HG03571 (cell line): ENCODE measurements at regions not wholly inside any gene's neighbourhood (a gene's known extent, or its start where the extent isn't known, plus 50 kb on each side); places are given as distances from the start of the nearest gene placed in this dataset.

Experiments
- ATAC-seq: cut with Tn5 transposase; IDR thresholded peaks from one replicate; pipeline ENCODE4 v1.9.1; 2021; ENCODE audit not compliant: unreplicated experiment

DNA sequence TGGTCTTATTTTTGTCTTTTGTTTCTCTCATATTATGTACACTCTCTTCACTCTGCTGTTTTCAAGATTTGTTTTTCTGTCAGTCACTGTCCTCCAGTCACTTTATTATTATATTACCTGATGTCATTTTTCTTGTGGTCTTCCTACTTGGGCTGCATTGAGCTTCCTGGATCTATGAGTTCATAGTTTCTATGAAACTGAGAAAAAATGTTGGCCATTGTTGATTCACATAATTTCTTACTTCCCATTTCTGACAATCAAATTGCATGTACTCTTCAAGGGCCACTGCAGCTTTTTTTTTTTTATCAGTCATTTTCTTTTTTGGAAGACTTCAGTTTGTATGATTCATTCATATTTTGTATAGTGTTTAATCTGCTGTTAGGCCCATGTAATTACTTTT is 1180.6 kb upstream of the GBE1 start:
- ATAC-seq, result no peak

DNA sequence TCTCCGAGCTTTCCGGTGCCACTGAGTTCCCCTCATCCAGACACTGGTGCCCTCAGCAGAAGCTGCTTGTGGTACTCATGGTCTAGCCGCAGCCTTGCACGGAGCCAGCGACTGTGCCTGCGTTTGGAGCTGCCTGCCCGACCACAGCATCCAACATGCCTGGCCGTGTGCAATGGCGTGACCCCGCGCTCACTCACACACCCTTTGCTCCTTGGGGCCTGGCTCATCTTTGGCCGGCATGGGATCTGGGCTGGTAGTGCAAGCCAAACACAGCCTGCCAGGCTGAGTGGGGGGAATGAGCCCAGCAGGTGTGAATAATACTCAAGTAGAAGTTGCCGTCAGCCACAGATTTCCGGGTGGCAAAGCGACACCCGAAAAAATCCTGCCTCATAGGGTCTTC is 1178.7 kb upstream of the GBE1 start:
- no peak for ATAC-seq

DNA sequence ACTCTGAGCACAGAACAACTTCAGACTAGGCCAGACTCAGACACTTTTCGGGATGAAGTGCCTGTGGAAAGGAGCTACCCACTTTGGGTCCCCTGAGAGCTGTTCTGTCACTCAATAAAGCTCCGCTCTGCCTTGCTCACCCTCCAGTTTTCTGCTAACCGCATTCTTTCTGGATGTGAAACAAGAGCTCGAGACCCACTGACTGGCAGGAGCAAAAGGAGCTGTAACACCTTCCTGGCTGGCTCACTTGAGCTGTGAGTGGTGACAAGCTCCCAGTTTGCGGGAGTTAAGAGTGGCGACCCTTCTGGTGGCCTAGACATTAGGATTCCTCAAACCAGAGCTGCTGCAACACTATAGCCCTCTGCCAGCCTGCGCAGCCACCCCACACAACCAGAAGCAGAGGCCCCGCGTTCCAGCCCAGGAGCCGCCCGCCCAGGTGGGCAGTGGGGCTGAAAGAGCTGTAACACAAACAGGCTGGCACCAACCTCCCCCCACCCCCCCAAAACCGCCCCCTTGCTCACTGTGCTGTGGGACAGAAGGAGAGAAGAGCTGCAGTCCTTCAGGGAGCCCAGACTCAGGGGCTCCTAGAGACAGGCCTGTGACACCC is 1178.1 kb upstream of the GBE1 start:
- no peak for ATAC-seq

DNA sequence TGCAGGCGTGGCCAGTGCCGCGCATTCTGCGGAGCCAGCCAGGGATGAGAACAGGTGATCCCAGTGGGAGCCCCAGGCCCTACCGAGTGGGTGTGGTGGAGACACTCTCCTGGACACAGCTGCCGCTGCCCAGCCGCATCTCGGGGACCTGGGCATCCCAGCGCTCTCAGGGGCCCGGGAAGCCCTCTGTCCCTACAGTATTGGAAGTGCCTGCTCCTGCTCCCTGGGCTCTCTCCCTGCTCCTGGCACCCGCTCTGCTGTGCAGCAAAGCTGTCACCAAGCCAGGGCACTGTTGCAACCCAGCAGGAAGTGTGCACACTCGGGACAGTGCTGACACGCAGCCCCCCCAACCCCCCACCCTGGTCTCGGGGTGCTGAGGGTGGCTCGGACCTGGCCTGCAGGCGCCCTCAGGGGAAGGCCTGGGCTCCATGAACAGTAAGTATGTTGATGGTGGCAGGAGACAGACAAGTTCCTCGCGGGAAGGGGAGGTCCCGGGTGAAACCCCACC is 1177.4 kb upstream of the GBE1 start:
- no peak for ATAC-seq

DNA sequence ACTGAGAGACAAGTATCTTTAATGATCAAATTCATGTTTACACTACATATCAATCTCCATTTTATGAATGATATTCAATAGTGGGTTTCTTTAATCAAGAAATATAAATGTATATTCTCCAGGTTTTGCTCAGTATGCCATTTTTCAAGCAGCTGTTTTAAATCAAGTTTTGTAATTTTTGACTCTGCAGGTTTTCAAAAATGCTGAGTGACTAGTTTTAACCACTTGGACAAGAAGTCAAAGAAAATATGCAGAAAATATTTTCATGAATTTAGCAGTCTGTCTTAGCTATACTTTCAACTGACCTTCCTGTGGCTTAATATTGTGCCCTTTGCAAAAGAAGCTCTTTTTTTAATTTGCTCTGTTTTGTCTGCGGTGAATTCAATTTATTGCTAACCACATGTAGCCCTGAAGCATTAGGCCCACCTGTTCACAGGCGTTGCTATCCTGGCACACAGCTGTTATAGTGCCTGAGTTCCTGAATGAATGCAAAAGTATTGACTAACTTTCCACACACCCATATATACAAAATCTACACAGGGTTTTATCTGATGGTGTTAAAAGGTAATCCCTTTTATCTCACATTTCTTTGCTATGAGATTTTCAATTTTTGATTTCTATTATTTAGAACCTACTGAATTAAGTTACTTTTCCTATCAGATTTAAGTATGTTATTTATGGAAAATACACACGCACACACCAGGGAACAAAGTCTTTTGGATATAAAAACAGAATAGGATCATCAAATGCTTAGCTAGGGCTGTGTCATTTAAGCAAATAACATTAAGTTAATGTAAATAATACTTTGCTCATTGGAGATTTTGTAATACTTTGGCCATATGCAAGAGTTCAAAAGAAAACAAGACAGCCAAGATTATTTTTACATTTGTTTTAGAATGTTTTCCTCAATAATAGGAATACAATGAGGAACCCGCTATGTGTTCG is 1166.1 kb upstream of the GBE1 start:
- ATAC-seq, result no peak

DNA sequence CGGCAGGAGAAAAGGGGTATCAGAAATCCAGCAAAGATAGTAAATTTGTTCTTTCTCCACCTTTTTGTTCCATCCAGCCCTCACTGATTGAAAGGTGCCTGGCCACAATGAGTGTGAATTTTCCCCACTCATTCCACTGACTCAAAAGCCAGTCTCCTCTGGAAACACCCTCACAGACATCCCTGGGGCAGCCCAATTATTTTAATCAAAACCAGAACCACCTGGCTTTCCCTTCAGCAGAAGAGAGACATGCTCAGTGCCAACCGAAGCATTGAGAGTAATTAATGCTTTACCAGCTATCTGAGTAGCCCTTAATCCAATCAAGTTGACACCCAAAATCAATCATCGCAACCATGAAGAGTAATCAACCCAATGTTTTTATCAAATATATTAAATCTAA is 1129.6 kb upstream of the GBE1 start:
- no peak for ATAC-seq

DNA sequence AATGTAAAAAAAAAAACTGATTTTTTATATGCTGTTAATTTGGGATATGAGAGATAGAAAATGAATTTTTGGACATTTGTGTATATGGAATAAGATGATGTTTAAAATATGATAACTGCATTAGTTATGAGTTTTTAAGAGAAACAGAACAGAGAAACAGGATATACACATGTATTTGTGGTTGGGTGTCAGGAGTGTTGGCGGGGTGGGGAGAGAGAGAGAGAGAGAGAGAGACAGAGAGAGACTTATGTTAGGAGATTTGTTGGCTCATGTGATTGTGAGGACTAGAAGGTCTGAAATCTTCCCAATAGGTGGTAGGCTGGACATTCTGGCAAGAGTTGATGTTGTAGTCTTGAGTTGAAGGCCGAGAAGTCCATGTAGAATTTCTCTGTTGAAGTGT is 1121.6 kb upstream of the GBE1 start:
- ATAC-seq, result no peak

DNA sequence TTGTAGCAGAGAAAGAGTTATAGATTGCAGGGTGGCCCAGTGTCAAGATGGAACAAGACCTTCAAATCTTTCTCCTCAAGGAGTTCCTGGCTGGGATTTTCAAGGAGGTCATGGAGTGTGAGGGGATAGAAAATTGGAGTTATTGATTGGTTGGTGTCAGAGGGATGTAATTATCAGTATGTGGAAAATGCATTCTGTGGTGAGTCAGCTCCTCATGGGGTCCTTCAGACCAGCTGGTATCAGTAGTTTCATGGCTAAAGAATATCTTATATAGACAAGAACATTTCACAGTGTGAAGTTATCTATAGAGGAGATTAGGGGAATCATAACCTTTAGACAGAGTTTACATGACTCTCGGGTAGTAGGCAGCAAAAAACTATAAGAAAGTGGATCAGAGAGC is 1114.0 kb upstream of the GBE1 start:
- no peak for ATAC-seq

DNA sequence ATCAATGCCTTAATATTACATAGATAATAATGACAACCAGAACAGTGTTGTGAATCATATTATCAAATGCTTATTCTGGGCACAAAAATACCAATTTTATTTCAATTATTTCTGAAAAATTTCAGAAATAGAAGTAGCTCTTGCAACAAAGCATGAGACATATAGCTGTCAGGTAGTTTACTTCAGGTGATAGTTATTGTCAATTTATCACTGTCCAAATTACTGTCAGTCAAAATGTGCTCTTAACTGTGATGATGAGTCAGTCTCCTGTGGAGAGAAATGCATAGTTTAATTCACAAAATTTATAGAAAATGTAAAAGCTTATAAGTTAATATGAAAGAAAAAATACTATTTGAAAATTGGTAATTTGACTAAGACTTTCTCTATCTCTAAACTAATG is 1078.4 kb upstream of the GBE1 start:
- no peak for ATAC-seq

DNA sequence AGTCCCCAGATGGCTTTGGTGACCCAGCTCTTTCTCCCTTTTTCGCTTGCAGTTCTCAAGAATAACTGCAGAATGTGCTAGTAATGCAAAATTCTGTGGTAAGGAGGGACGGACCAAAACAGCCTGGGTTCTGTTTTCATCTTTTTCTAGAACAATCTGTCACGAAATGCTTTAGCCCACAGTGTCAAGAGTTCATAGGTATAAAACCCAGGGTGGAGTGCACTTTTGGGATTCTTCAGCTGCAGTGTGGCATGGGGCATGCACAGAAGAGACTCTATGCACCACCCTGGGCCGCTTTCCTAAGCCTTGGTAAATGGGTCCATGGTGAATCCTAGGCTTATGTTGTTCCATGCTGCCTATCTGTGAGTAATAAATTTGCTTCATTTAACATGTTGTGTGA is 1072.7 kb upstream of the GBE1 start:
- no peak for ATAC-seq

DNA sequence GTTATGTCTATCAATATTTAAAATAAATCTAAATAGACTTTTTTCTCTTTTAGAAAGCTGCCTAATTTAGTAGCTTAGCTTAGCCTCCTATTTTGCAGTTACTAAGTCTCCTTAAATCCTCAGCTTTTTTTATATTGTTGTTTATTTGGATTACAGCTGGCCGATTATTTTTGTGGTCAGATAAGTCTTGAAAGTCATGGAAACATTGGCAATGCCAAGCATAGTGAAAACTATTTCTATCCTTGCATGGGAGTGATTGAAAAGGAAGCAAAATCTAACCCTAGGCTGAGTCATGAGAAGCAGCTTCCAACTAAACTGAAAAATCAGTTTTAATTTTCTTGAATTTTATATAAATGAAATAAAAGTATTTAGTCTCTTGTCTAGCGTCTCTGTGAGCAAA is 1063.0 kb upstream of the GBE1 start:
- no peak for ATAC-seq

DNA sequence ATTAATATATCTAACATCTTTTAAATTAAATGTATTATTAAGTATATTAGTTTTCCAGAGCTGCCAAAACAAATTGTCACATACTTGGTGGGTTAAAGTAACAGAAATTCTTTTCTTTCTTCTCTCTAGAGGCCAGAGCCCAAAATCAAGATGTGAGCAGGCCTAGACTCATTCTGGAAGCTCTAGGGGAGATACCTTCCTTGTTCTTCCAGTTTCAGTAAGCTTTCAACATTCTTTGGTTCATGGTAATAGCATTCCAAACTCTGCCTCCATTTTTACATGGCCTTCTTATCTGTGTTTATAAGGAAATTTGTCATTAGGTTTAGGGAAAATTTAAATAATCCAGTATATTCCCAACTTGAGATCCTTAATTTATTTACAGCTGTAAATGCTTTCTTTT is 1054.6 kb upstream of the GBE1 start:
- ATAC-seq, result no peak

DNA sequence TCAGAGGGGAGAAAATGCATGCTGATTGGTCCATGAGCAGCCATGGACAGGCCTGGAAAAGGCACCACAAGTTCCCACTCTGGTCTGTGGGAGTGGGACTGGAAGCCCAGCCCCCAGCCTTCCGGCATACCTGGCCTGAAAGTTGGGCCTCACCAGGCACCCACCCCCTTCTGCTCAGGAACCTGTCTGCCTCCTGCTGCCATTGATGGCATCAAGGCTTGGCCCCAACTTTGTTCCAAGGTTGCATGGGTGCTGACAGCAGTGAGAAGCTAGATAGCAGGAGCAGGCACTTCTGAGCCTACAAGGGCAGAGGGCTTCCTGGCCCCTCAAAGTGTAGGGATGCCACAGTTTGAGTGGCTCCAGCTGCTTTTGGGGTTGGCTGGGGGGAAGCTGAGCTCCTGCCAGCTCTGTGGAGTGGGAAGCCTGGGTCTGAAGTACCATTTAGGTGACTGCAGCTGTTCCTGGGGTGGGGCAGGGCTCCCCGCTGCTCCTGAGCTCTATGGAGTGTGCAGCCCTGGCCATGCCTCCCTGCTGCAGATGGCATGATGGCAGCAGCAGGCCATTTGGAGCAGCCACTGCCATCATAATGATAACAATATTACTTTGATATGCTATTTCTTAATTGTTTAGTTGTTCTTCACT is 1054.1 kb upstream of the GBE1 start:
- no peak for ATAC-seq

DNA sequence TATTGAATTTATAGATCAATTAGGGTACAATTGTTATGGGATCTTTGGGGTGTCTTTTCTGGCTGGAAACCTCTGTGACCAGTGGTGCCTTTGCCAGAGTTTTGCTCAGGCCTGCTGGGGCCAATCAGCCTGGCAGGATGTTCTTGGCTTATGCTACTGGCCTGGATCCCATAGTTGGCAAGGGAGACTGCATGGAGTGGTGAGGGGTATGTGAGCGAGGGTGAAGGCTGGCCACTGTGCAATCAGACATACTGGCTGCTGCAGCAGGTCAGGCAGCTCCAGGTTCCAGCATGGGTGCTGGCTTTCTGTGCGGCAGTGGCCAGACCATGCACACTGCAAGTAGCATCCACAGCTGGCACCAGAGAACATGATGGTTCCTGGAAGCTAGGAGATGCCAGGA is 1053.2 kb upstream of the GBE1 start:
- ATAC-seq, result no peak

DNA sequence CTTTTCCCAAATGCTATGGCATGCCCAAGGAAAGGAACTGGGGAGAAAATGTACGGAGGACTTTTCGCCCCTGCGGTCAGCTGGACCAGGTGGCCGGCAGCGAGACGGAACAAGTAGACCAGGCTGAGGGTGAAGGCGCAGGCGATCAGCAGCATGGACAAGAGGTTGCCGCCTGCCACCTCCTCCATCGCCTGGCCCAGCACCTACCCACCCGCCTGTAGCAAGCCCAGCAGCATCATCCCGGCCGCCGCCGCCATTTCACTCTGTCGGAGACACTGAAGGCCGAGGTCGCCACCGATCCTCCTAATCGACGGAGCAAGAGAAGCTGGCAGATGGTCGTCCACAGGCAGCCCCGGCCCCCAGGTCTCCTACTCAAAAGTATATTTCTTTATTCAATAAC is 1046.3 kb upstream of the GBE1 start:
- no peak for ATAC-seq

DNA sequence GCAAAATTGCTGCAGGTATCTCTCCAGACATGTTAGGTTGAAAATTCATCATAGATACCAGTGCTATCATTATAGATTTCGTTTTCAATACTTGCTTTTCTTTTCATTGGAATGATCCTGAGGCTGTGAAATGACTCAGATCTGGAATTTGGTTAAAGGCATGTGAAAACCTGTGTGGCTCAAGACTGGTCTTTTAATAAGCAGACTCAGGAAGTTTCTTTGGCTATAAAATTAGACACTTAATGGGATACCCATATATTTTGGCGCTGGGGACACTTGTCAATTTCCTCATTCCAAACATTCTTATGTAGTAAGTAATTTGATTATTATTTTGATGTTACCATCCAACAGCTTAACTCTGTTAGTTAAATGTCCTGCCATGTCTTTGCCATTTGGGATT is 1041.1 kb upstream of the GBE1 start:
- ATAC-seq, result no peak

DNA sequence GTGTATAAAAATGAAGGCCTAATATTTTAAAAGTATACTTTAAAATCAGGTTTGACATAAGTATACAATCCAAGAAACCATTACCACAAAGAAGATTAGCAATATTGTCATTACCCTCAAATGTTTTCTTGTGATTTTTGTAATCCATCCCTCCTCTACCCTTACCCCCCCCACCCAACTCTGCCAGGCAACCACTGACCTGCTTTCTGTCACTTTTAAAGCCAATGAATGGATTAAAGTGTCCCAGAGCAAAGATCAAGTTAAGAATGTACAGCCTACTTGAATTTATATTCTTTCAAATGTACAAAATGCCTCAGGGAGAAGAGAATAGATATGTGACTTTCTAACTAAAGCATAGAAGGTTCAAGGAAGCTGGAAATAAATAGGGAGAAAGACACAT is 1038.8 kb upstream of the GBE1 start:
- no peak for ATAC-seq

DNA sequence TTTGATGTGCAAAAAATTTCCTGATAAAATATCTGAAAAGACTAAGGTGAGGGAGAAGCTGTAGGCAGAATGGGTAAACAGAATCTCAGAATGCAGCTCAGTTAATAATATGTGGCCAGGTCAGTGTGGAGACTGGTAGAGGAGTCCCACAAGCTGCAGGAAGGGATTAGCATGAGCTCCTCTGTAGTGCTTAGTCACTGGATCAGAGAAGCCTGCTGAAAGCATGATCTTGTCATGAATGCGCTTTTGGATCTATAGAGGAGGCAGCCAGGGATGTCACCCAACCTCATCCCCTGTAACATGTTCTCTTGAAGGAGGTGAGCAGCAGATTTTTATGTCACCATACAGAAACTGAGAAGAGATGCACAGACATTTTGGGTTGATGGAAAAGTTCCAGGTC is 1035.3 kb upstream of the GBE1 start:
- ATAC-seq, result no peak

DNA sequence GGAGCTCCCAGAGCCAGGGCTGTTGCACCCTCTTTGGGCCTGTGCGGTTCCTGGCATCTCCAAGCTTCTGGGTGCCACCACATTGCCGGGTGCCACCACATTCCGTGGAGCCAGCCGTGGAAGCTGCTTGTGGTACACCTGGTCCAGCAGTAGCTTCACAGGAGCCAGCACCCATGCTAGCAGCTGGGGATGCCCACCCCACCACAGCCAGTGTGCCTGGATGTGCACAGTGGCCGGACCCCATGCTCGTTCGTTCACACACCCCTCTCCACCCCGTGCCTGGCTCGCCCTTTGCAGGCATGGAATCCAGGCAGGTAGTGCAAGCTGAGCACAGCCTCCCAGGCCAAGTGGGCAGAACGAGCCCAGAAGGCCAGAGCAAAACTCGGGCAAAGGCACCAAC is 1029.8 kb upstream of the GBE1 start:
- ATAC-seq, result no peak

DNA sequence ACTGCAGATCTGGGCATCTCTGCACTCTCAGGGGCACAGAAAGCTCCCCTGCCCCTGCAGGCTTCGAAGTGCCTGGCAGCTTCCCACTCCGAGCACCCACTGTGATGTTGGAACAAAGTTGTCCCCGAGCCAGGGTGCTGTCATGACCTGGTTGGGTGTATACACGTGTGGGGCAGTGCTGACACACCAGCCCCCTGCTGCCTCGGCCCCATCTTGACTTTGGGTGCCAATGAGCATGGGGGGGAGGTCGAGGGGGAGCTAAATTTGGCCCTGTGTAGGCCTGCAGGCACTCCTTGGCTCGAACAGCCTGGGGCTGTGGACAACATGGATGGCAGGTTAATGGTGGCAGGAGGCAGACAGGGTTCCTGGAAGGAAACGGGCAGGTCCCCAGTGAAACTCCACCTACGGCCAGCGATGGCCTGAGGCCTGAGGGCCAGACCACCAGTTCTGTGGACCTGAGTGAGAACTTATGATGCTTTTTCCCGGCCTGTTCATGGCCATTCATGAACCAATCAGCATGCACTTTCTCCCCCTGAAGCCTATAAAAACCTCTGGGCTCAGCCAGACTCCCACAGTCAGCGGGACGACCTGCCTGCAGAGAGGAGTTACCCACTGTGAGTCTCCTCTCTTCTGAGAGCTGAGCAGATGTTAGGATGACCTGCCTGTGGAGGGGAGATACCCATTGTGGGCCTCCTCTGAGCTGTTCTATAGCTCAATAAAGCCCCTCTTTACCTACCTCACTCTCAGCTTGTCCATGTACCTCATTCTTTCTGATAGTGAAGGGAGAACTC is 1029.1 kb upstream of the GBE1 start:
- ATAC-seq, result no peak

DNA sequence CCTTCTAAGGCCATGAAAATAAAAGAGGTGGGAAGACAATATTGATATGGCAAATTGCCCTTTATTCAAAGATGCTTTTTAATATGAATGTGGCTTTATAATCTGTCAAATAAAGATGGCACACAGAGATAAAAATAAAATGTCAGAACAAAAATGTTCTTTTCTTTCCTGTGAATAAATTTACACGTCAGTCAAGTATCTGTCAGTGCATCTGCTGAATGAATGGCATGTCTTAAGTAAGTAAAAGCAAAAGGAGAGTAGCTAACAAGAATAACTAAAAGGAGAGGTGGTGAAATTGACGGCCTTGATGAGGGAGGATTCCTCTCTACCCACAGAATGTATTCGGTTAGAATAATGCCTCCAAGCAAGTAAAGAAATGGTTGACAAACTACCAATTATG is 1021.7 kb upstream of the GBE1 start:
- no peak for ATAC-seq
